Breast epithelium (tissue), 3 donors: ENCODE measurements at regions not wholly inside any gene's neighbourhood (a gene's known extent, or its start where the extent isn't known, plus 50 kb on each side); places are given as distances from the start of the nearest gene placed in this dataset.
"Not testable (repeated sequence)": the region's sequence is repeated elsewhere in the genome, so short reads cannot be mapped to it uniquely, and the experiment has no call there.

Experiments
- CTCF ChIP-seq, 3 donors: fragments of 450-650 bp; IDR thresholded peaks; one replicate each; pipeline ENCODE4 v1.5.1; 2016 to 2017; ENCODE audit warnings: antibody characterized with exemption in 3 of 3, mild to moderate bottlenecking in 3 of 3, moderate library complexity in 3 of 3
- POLR2A ChIP-seq: fragments of 450-650 bp; IDR thresholded peaks from one replicate; pipeline ENCODE4 v1.6.1; 2016; ENCODE audit warnings: antibody characterized with exemption, mild to moderate bottlenecking, moderate library complexity
- POLR2AphosphoS5 ChIP-seq, 3 donors: sonication (generic); formaldehyde crosslinking; IDR thresholded peaks; one replicate each; pipeline ENCODE4 v1.6.1; 2017; ENCODE audit warnings: antibody characterized with exemption in 3 of 3

GRCh38 chr5:34223158-34223557 lies 180.1 kb upstream of the C1QTNF3 start:
- not testable (repeated sequence) for TF ChIP-seq CTCF (IDR thresholded peaks at IDR 0.05); POLR2A; POLR2AphosphoS5 (IDR thresholded peaks at IDR 0.05)
